ENCODE measurements at regions not wholly inside any gene's neighbourhood (a gene's known extent, or its start where the extent isn't known, plus 50 kb on each side); places are given as distances from the start of the nearest gene placed in this dataset.
"Not testable (repeated sequence)": the region's sequence is repeated elsewhere in the genome, so short reads cannot be mapped to it uniquely, and the experiment has no call there.

DNA sequence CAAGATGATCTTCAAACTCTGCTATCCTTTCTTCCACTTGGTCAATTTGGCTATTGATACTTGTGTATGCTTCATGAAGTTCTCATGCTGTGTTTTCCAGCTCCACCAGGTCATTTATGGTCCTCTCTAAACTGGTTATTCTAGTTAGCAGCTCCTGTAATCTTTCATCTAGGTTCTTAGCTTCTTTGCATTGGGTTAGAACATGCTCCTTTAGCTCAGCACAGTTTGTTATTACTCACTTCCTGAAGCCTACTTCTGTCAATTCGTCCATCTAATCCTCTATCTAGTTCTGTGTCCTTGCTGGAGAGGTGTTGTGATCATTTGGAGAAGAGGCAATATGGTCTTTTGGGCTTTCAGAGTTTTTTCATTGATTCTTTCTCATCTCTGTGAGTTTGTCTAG lies 430.2 kb upstream of the ACVR2A start:
- TF ChIP-seq, protein P1, sequence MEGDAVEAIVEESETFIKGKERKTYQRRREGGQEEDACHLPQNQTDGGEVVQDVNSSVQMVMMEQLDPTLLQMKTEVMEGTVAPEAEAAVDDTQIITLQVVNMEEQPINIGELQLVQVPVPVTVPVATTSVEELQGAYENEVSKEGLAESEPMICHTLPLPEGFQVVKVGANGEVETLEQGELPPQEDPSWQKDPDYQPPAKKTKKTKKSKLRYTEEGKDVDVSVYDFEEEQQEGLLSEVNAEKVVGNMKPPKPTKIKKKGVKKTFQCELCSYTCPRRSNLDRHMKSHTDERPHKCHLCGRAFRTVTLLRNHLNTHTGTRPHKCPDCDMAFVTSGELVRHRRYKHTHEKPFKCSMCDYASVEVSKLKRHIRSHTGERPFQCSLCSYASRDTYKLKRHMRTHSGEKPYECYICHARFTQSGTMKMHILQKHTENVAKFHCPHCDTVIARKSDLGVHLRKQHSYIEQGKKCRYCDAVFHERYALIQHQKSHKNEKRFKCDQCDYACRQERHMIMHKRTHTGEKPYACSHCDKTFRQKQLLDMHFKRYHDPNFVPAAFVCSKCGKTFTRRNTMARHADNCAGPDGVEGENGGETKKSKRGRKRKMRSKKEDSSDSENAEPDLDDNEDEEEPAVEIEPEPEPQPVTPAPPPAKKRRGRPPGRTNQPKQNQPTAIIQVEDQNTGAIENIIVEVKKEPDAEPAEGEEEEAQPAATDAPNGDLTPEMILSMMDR (IDR thresholded peaks at IDR 0.05), result not testable (repeated sequence)
- not testable (repeated sequence) for TF ChIP-seq POLR2AphosphoS5 (IDR thresholded peaks at IDR 0.05; ENCODE audit: low read depth, low read length); SIN3A (IDR thresholded peaks at IDR 0.05; ENCODE audit: borderline replicate concordance, insufficient read depth, low read depth, low read length); TCF7L2 (IDR thresholded peaks at IDR 0.05; ENCODE audit: low read depth, low read length)
- TF ChIP-seq, protein P2, sequence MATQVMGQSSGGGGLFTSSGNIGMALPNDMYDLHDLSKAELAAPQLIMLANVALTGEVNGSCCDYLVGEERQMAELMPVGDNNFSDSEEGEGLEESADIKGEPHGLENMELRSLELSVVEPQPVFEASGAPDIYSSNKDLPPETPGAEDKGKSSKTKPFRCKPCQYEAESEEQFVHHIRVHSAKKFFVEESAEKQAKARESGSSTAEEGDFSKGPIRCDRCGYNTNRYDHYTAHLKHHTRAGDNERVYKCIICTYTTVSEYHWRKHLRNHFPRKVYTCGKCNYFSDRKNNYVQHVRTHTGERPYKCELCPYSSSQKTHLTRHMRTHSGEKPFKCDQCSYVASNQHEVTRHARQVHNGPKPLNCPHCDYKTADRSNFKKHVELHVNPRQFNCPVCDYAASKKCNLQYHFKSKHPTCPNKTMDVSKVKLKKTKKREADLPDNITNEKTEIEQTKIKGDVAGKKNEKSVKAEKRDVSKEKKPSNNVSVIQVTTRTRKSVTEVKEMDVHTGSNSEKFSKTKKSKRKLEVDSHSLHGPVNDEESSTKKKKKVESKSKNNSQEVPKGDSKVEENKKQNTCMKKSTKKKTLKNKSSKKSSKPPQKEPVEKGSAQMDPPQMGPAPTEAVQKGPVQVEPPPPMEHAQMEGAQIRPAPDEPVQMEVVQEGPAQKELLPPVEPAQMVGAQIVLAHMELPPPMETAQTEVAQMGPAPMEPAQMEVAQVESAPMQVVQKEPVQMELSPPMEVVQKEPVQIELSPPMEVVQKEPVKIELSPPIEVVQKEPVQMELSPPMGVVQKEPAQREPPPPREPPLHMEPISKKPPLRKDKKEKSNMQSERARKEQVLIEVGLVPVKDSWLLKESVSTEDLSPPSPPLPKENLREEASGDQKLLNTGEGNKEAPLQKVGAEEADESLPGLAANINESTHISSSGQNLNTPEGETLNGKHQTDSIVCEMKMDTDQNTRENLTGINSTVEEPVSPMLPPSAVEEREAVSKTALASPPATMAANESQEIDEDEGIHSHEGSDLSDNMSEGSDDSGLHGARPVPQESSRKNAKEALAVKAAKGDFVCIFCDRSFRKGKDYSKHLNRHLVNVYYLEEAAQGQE (IDR thresholded peaks at IDR 0.05; ENCODE audit: insufficient read depth in 1 of 2, low read depth in 2 of 2, low read length in 1 of 2), result not testable (repeated sequence)
